GM23338 (cell line): ENCODE measurements at regions not wholly inside any gene's neighbourhood (a gene's known extent, or its start where the extent isn't known, plus 50 kb on each side); places are given as distances from the start of the nearest gene placed in this dataset.

Source experiments
- CREB1 ChIP-seq: fragments of 250-450 bp; sonication (Bioruptor Pico); IDR thresholded peaks from 2 replicates; pipeline ENCODE4 v1.5.0; 2020; ENCODE audit warnings: low read depth, mild to moderate bottlenecking, moderate library complexity
- ETS1 ChIP-seq: IDR thresholded peaks from 2 replicates; pipeline ENCODE4 v1.6.1; 2016; ENCODE audit warnings: antibody characterized with exemption
- EZH2 ChIP-seq: fragments of 200-600 bp; sonication (generic); IDR thresholded peaks from one replicate; pipeline ENCODE4 v1.8.0; 2017; ENCODE audit warnings: antibody characterized with exemption, mild to moderate bottlenecking, low read depth; ENCODE audit not compliant: unreplicated experiment
- EZH2phosphoT487 ChIP-seq: fragments of 200-600 bp; sonication (generic); IDR thresholded peaks from one replicate; pipeline ENCODE4 v1.8.1; 2018; ENCODE audit warnings: antibody characterized with exemption; ENCODE audit not compliant: unreplicated experiment
- JUNB ChIP-seq: IDR thresholded peaks from one replicate; pipeline ENCODE4 v1.6.1; 2016; ENCODE audit warnings: antibody characterized with exemption; ENCODE audit not compliant: unreplicated experiment
- NANOG ChIP-seq: IDR thresholded peaks from 2 replicates; pipeline ENCODE4 v1.6.1; 2016; ENCODE audit warnings: antibody characterized with exemption, borderline replicate concordance
- POLR2AphosphoS5 ChIP-seq: IDR thresholded peaks from 2 replicates; pipeline ENCODE4 v1.6.1; 2016; ENCODE audit warnings: antibody characterized with exemption, low read depth
- STAT1 ChIP-seq: IDR thresholded peaks from one replicate; pipeline ENCODE4 v1.6.1; 2016; ENCODE audit warnings: antibody characterized with exemption; ENCODE audit not compliant: unreplicated experiment
- ZNF114 ChIP-seq: fragments of 250-450 bp; sonication (Bioruptor Pico); IDR thresholded peaks from 2 replicates; pipeline ENCODE4 v1.5.0; 2020; ENCODE audit warnings: mild to moderate bottlenecking, moderate library complexity
- ZNF331 ChIP-seq: fragments of 250-450 bp; sonication (Bioruptor Pico); IDR thresholded peaks from 2 replicates; pipeline ENCODE4 v1.5.0; 2020; ENCODE audit warnings: low read depth, mild to moderate bottlenecking, moderate library complexity
- TF ChIP-seq, protein P1 (sequence below), 2 experiments: fragments of 200-600 bp in 1 of 2; sonication (generic) in 1 of 2; conservative IDR thresholded peaks; 2 replicates each; pipeline versions ENCODE4 v1.5.1 to v1.6.1; 2016 to 2017; ENCODE audit warnings: antibody characterized with exemption in 2 of 2, low read depth in 2 of 2, mild to moderate bottlenecking in 2 of 2, moderate library complexity in 1 of 2
- TF ChIP-seq, protein P2 (sequence below): IDR thresholded peaks from one replicate; pipeline ENCODE4 v1.6.1; 2018; ENCODE audit warnings: antibody characterized with exemption; ENCODE audit not compliant: unreplicated experiment
- TF ChIP-seq, protein P3 (sequence below): fragments of 250-450 bp; sonication (Bioruptor Pico); IDR thresholded peaks from 2 replicates; pipeline ENCODE4 v1.5.0; 2020; ENCODE audit warnings: mild to moderate bottlenecking, moderate library complexity

DNA sequence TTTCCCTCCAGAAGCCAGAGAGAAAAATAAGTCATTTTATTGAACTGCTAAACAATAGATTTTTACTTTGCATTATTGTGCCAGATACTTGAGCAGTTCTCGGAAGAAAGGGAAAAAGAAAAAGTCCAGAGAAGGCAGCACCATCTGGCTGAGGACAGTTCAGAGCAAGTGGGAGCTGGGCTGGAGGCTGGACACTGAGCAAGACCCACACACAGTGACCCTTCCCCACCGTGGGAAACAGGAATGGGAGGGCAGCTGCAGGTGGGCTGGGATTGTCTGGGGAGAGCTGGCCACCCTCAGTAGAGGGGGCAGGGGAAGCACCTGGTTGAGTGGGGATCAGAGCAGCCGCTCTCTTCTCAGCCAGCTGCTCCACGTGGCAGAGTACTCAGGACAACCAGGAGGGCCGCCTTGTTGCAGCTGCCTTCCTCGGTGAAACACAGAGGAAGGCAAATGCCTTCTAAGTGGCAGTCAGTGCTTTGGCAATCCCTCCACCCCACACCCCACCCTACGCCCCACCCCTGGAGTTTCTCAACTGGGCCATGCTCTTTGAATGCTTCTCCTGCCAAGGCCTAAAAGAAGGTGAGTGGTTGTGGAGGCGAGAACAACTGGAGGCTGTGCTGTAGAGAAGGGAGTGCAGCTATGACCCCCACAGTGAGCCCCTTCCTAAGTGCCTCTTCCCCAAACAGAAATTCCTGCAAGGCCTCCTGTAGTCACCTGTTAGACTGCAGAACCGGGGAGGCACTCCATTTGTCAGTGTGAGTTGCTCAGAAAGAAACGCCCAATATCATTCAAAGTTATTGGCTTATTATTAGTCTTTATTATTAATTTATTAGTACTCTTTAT lies 179.3 kb downstream of the ZIC5 start:
- TF ChIP-seq EZH2: no peak
- no peak for TF ChIP-seq POLR2AphosphoS5
- TF ChIP-seq, protein P1, sequence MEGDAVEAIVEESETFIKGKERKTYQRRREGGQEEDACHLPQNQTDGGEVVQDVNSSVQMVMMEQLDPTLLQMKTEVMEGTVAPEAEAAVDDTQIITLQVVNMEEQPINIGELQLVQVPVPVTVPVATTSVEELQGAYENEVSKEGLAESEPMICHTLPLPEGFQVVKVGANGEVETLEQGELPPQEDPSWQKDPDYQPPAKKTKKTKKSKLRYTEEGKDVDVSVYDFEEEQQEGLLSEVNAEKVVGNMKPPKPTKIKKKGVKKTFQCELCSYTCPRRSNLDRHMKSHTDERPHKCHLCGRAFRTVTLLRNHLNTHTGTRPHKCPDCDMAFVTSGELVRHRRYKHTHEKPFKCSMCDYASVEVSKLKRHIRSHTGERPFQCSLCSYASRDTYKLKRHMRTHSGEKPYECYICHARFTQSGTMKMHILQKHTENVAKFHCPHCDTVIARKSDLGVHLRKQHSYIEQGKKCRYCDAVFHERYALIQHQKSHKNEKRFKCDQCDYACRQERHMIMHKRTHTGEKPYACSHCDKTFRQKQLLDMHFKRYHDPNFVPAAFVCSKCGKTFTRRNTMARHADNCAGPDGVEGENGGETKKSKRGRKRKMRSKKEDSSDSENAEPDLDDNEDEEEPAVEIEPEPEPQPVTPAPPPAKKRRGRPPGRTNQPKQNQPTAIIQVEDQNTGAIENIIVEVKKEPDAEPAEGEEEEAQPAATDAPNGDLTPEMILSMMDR (conservative IDR thresholded peaks at IDR 0.05; ENCODE audit: low read depth in 2 of 2): no peak
- TF ChIP-seq EZH2phosphoT487: no peak
- no peak for TF ChIP-seq CREB1
- TF ChIP-seq, protein P2, sequence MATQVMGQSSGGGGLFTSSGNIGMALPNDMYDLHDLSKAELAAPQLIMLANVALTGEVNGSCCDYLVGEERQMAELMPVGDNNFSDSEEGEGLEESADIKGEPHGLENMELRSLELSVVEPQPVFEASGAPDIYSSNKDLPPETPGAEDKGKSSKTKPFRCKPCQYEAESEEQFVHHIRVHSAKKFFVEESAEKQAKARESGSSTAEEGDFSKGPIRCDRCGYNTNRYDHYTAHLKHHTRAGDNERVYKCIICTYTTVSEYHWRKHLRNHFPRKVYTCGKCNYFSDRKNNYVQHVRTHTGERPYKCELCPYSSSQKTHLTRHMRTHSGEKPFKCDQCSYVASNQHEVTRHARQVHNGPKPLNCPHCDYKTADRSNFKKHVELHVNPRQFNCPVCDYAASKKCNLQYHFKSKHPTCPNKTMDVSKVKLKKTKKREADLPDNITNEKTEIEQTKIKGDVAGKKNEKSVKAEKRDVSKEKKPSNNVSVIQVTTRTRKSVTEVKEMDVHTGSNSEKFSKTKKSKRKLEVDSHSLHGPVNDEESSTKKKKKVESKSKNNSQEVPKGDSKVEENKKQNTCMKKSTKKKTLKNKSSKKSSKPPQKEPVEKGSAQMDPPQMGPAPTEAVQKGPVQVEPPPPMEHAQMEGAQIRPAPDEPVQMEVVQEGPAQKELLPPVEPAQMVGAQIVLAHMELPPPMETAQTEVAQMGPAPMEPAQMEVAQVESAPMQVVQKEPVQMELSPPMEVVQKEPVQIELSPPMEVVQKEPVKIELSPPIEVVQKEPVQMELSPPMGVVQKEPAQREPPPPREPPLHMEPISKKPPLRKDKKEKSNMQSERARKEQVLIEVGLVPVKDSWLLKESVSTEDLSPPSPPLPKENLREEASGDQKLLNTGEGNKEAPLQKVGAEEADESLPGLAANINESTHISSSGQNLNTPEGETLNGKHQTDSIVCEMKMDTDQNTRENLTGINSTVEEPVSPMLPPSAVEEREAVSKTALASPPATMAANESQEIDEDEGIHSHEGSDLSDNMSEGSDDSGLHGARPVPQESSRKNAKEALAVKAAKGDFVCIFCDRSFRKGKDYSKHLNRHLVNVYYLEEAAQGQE: peak; percentile 24
- TF ChIP-seq JUNB: no peak
- TF ChIP-seq, protein P3, sequence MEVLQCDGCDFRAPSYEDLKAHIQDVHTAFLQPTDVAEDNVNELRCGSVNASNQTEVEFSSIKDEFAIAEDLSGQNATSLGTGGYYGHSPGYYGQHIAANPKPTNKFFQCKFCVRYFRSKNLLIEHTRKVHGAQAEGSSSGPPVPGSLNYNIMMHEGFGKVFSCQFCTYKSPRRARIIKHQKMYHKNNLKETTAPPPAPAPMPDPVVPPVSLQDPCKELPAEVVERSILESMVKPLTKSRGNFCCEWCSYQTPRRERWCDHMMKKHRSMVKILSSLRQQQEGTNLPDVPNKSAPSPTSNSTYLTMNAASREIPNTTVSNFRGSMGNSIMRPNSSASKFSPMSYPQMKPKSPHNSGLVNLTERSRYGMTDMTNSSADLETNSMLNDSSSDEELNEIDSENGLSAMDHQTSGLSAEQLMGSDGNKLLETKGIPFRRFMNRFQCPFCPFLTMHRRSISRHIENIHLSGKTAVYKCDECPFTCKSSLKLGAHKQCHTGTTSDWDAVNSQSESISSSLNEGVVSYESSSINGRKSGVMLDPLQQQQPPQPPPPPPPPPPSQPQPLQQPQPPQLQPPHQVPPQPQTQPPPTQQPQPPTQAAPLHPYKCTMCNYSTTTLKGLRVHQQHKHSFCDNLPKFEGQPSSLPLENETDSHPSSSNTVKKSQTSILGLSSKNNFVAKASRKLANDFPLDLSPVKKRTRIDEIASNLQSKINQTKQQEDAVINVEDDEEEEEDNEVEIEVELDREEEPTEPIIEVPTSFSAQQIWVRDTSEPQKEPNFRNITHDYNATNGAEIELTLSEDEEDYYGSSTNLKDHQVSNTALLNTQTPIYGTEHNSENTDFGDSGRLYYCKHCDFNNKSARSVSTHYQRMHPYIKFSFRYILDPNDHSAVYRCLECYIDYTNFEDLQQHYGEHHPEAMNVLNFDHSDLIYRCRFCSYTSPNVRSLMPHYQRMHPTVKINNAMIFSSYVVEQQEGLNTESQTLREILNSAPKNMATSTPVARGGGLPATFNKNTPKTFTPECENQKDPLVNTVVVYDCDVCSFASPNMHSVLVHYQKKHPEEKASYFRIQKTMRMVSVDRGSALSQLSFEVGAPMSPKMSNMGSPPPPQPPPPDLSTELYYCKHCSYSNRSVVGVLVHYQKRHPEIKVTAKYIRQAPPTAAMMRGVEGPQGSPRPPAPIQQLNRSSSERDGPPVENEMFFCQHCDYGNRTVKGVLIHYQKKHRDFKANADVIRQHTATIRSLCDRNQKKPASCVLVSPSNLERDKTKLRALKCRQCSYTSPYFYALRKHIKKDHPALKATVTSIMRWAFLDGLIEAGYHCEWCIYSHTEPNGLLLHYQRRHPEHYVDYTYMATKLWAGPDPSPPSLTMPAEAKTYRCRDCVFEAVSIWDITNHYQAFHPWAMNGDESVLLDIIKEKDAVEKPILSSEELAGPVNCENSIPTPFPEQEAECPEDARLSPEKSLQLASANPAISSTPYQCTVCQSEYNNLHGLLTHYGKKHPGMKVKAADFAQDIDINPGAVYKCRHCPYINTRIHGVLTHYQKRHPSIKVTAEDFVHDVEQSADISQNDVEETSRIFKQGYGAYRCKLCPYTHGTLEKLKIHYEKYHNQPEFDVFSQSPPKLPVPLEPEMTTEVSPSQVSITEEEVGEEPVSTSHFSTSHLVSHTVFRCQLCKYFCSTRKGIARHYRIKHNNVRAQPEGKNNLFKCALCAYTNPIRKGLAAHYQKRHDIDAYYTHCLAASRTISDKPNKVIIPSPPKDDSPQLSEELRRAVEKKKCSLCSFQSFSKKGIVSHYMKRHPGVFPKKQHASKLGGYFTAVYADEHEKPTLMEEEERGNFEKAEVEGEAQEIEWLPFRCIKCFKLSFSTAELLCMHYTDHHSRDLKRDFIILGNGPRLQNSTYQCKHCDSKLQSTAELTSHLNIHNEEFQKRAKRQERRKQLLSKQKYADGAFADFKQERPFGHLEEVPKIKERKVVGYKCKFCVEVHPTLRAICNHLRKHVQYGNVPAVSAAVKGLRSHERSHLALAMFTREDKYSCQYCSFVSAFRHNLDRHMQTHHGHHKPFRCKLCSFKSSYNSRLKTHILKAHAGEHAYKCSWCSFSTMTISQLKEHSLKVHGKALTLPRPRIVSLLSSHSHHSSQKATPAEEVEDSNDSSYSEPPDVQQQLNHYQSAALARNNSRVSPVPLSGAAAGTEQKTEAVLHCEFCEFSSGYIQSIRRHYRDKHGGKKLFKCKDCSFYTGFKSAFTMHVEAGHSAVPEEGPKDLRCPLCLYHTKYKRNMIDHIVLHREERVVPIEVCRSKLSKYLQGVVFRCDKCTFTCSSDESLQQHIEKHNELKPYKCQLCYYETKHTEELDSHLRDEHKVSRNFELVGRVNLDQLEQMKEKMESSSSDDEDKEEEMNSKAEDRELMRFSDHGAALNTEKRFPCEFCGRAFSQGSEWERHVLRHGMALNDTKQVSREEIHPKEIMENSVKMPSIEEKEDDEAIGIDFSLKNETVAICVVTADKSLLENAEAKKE (CRISPR knock-in tag): no peak
- TF ChIP-seq NANOG: no peak
- no peak for TF ChIP-seq ZNF331
- no peak for TF ChIP-seq STAT1
- TF ChIP-seq ETS1: no peak
- TF ChIP-seq ZNF114 (CRISPR knock-in tag): no peak
